ENCODE measurements at regions not wholly inside any gene's neighbourhood (a gene's known extent, or its start where the extent isn't known, plus 50 kb on each side); places are given as distances from the start of the nearest gene placed in this dataset.
A peak's percentile ranks its signal among the peaks of the same experiment; 100 is the strongest.

DNA sequence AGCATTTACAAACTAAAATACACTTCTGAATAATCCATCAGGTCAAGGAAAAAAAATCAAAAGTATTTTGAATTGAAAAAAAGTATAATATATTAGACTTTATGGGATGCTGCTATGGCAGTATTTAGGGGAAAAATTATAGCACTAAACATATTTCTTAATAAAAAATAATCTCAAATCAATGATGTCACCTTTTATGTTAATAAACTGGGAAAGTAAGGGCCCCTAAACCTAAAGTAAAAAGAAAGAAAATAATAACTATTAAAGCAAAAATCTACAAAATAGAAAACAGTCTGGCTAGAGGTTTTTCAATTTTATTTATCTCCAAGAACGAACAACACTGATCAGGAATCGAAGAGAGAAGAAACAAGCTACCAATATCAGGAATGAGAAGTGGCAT is 160.8 kb upstream of the PLXNA2 start:
- DNase-seq (ENCODE audit: extremely low read depth in 1 of 11, low read depth in 9 of 11, low spot score in 4 of 11) = no peak

DNA sequence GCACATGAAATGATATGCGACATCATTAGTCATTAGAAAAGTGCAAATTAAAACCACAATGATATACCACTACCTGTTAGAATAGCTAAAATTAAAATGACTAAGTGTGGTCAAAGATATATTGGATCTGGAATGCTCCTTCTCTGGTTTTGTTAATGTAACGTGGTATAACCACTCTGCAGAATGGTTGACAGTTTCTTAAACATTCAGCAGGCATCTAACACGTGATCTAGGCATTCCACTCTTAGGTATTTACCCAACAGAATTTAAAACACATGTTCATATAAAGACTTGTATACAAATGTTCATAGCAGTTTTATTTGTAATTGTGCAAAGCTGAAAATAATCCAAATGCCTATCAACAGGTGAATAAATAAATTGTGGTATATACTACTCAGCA is 165.0 kb upstream of the PLXNA2 start:
- DNase-seq (ENCODE audit: extremely low read depth in 1 of 11, low read depth in 9 of 11, low spot score in 4 of 11) = no peak

DNA sequence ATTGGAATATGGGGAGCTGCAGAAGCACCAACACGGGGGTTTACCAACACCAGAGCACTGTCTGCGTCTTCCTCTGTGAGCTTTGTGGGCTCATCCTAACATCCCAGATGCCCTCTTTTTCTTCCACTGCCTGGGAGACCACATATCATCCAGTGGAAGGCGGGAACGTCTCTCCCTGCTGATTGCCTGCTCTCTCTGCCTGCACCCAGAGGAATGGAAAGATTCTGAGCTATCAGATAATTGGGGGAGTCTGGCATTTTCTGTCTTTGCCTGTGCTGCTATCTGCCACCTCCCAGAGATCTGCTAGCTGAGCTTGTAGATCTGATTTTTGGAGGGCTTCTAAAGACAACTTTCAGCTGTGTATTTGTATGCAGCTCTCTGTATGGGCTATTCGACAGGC is 166.2 kb upstream of the PLXNA2 start:
- no peak for DNase-seq (ENCODE audit: extremely low read depth in 1 of 11, low read depth in 9 of 11, low spot score in 4 of 11)

DNA sequence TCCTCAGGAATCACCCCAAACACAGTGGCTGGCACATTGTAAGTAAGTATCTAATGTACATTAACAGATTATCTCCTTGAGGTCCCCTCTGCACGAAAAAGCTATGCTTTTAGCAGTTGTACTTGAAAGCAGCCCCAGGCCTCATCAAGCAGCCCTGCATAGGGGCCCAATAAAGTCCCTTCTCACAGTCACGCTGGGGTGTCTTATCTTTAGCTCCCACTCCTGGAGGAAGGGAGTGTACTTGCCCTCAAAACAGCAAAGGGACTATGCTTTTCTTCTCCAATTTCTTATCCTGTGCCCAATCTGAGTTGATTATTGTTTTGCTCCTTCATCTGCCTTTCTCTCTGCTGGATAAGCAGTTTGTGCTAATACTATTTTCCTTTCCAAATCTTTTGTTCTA is 168.8 kb upstream of the PLXNA2 start:
- no peak for DNase-seq (ENCODE audit: extremely low read depth in 1 of 11, low read depth in 9 of 11, low spot score in 4 of 11)

DNA sequence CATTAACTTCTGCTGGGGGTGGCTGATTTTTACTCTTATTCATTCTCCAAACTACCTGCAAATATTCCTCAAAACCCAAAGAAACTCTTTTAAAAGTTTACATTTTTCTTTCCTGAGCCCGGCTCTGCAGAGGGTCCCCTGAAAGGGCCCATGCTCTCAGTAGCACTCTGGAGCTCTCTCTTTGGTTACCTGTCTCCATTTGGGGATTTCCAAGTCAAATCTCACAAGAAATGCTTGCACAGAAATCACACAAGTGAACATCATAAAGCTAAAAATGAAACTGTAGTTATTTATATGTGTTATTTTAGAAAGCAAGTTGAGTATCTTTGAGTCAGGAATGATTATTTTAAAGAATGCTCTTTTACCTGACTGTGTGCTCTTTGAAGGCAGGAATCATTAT is 174.5 kb upstream of the PLXNA2 start:
- no peak for DNase-seq (ENCODE audit: extremely low read depth in 1 of 11, low read depth in 9 of 11, low spot score in 4 of 11)

DNA sequence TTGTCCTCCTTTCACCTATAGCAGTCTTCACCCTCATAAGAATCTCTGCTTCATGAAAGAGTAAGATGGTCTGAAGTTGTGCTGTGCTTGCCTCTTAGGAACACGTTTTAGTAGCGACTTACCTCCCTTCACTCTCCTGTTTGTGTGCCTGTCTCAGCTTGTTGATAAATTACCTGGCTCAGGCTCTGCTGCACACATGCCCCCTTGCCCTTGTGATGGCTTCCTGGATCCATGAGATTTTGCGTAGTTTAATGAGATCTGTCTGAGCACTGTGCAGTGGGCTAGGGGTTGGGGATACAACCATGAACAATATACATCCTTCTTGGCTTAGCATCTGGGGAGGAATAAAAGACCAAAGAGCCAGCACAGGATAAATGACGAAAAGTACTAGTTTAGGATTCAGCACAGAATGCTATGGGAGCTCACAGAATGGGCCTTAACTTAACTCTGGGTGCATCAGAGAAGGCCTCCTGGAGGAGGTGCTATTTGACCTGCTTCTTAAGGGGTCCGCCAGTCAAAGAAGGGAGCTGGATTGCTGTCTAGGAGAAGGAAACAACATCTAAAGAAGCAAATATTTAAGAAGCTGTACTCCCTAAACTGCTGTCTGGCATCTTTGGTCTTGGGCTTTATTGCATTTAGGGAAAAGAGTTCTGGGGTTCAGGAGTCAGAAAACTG is 175.7 kb upstream of the PLXNA2 start:
- no peak for DNase-seq (ENCODE audit: extremely low read depth in 1 of 11, low read depth in 9 of 11, low spot score in 4 of 11)

DNA sequence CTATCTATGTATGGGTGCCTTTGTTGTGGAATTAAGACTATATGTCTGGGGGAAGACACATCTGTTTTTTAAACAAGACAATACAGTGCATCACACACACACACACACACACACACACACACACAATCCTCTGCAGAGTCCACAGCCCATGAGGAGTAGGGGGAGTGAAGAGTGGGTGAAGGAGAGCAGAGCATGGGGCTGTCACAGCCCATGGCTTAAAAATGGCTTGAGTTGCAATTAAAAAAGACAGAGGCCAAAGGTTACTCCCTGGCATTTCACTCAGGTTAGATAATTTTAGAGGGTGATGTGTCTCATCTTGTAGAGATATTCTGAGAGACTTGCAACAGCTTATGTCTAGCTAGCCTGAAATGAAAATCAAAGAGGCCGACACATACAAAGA is 176.5 kb upstream of the PLXNA2 start:
- no peak for DNase-seq (ENCODE audit: extremely low read depth in 1 of 11, low read depth in 9 of 11, low spot score in 4 of 11)

DNA sequence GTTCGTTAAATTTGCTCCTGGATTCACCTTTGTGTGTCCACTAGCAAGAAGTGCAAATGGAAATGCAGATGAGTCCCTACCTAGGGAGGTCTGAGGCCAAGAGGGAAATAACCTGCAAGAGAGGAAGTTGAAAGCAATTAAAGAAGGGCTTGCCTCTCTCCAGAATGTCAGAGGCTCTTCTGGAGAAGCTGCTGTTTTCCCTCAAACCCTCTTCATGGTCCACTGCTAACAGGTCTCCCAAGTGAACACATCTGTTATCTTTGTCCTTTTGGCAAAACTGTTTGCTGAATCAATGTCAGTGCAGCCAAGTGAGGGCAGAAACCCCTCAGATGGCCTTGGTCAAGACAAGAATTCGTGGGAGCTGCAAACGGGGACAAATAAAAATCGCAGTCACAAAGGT is 177.3 kb upstream of the PLXNA2 start:
- no peak for DNase-seq (ENCODE audit: extremely low read depth in 1 of 11, low read depth in 9 of 11, low spot score in 4 of 11)

DNA sequence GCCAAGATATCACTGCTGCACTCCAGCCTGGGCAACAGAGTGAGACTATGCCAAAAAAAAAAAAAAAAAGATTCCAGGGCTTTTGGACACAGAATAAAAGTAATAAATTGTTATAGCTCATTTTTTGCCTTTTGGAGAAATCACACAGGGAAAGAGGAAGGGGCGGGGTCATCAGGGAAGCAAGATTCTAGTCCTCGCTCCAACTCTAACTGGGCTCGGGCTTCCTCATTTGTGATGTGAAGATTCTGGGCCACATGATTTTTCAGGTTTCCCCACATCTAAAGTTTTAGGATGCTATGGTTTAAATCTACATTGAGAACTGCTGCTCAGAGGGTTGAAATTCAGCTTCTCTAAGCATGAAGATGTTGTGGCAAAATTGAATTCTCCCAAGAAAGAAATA is 179.3 kb upstream of the PLXNA2 start:
- no peak for DNase-seq (ENCODE audit: extremely low read depth in 1 of 11, low read depth in 9 of 11, low spot score in 4 of 11)

DNA sequence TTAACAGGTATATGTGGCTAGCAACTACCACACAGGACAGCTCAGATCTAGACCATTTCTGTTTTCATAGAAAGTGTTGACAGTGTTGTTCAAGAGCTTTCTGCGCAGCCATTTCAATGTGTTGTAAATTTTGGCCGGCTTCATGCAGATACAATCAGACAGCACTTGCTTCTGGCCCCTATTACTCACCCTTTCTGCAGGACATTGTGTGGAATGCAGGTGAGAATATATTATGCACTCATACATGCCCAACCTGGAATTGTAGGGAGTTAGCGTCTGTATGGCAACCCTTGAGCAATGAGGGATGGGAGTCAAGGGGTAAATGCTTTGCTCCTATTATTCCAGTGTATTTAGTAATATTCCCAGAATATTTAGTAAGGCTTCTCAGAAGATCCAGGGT is 180.9 kb upstream of the PLXNA2 start:
- DNase-seq (ENCODE audit: extremely low read depth in 1 of 11, low read depth in 9 of 11, low spot score in 4 of 11) = no peak

DNA sequence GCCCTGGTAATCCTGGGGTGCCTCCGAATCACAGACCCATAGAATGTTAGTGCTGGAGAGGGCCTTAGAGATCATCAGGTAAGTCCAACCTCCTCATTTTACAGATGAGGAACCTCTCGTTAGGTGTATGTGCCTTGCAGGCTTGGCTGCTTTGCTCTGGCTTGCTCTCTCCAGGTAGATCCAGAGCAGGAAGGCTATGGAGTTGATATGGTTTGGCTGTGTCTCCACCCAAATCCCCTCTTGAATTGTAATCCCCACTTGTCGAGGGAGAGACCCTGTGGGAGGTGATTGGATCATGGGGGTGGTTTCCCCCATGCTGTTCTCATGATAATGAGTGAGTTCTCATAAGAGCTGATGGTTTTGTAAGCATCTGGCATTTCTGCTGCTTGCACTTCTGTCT is 186.0 kb upstream of the PLXNA2 start:
- no peak for DNase-seq (ENCODE audit: extremely low read depth in 1 of 11, low read depth in 9 of 11, low spot score in 4 of 11)

DNA sequence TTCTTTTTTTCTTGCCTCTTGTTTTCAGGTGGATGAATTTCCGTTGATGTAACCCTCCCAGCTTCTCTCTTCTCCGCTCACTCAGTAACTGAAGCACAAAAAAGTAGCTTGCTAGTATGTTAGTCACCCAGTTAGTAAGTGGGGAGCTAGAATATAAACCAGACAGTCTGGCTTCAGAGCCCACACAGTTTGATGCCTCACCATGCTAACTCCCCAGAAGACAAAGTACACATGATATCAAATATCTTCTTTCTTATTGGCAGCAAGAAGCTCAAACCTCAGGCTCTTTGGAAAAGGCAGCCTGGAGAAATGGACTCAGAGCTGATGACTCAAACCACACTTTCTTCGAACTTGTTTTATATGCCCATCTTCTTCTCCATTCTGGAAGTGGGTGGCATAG is 187.5 kb upstream of the PLXNA2 start:
- DNase-seq (ENCODE audit: extremely low read depth in 1 of 11, low read depth in 9 of 11, low spot score in 4 of 11) = no peak

DNA sequence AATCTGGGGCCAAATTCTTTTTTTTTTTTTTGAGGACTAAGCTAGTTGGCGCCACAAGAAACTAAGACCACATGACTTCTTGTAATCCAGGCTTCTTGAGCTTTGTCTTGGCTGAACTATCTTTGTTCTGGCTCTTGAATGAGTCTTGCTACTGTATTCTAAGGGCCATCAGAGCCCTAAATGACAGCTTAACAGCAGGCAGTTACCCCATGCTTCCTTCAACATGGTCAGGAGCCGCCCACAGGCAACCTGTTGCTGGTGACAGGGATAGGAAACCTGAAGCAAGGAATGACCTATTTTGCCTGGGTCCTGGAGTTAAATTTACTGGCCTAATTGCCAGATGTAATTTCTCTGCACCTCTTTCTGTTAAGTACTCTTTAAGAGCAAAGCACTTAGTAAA is 188.2 kb upstream of the PLXNA2 start:
- no peak for DNase-seq (ENCODE audit: extremely low read depth in 1 of 11, low read depth in 9 of 11, low spot score in 4 of 11)

DNA sequence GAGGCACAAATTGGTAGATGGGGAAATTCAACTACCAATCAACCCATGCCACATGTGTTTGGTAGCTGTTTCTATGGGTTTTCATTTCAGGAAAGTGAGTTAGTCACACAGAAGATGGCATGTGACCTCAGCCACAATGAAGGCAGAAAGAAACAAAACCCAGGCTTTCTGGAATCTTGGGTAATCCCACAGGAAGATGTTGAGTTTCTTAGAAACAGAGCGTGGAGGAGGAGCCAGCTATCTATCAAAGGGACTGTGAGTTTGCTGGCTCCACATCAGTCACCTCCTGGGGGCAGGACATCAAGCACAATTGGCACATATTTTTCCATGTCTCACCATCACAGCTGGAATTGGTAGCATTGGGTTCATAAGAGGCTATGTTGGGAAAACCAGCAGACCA is 188.9 kb upstream of the PLXNA2 start:
- DNase-seq (ENCODE audit: extremely low read depth in 1 of 11, low read depth in 9 of 11, low spot score in 4 of 11) = no peak

DNA sequence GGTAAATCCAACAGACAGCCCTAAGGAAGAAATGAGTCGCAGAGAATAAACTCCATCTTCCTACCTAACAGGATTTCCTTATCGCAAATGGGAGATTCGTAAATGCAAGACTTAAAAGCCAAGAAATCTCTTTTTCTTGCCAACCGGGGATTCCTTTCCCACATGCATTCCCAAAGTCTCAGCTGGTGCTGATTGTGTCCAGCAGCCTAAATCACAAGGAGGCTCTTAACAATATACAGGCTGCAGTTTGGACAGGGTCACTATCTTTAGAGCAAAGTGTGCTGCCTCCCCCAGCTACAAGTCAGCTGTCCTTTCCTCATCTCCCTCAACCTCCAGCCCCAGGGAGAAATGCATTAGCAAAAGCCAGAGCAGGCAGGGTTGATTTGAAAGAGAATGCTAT is 189.8 kb upstream of the PLXNA2 start:
- no peak for DNase-seq (ENCODE audit: extremely low read depth in 1 of 11, low read depth in 9 of 11, low spot score in 4 of 11)

DNA sequence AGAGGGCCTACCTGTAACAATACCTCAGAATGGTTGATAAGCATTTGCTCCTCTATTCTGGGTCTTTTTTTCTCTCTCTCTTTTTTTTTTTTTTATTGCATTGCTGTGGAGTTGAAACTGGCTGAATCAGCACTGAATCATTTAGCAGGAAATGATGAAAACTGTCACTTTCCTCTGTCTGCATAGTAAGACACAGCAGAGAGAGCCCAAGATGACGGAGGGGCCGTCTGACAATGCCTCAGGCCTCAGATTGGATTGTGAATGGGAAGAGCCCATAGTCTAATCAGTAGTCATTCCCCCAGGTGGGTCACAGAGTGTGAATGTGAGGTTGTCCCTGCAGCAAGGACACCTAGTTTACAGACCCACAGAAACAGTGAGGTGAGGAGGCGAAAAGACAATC is 193.2 kb upstream of the PLXNA2 start:
- no peak for DNase-seq (ENCODE audit: extremely low read depth in 1 of 11, low read depth in 9 of 11, low spot score in 4 of 11)

DNA sequence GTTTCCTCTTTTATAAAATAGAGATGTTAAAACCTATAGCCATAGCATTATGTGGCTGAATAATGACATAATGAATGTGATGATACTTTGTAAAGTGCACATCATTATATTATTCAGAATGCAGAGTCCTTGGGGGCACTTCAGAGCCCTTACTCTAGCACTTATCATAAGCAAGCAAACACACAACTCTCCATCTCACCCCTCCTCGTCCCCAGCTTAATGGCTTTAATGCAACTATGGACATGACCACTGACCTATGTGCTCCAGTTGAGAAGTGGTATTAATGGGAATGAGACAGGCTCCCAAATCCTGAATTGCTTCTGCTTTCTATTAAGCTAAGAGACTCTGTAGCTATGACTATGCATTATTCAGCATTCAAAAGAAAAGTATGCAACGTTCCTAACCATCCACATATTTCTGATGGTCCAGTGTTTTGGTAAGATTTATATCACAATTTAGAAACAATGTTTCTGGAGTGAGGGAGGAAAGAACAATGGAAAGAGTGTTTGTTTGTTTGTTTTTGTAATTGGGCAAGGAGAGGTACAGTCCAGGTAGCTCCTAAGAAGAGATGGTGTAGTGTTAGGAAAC is 194.0 kb upstream of the PLXNA2 start:
- DNase-seq (ENCODE audit: extremely low read depth in 1 of 11, low read depth in 9 of 11, low spot score in 4 of 11) = no peak

DNA sequence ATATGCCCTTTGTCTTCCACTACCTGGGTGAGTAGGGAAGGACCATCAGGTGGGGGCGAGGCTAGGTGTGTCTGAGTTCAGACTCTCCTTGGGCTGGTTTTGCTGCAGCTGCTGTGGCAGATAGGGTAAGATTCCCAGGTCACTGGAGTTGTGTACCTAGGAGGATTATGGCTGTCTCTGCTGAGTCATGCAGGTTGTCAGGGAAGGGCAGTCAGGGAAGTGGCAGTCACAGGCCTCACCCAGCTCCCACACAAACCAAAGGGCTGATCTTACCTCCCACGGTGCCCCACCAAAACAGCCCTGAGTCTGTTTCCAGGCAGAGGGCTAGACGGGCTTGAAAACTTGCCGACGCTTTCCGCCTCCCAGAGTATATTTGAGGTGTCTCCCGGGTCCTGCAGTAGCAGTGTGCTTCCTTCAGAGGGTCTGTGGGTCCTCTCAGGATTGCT is 201.6 kb upstream of the PLXNA2 start:
- no peak for DNase-seq (ENCODE audit: extremely low read depth in 1 of 11, low read depth in 9 of 11, low spot score in 4 of 11)

DNA sequence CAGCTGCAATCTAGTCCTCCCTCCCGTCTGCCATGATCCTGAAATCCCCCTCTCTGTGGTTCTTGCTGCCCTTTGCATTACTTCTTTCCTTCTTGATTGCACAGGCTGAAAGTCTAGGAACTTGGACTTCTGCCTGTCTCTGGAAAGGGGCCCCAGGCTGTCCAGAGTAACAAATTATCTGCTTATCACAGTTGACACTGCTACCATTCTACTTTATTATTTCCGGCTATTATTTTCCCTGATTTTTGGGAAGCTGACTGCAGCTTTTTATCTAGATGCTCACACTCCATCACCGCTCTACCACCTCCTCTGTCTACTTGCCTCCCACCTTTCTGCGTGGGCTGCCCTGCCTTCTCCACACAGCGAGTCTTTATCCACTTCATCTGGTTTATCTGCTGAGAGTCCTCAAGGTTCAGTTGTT is 202.1 kb upstream of the PLXNA2 start:
- peak in 9 of 11 donors; percentile 6 to 39 (median 22) for DNase-seq (ENCODE audit: extremely low read depth in 1 of 11, low read depth in 9 of 11, low spot score in 4 of 11)

DNA sequence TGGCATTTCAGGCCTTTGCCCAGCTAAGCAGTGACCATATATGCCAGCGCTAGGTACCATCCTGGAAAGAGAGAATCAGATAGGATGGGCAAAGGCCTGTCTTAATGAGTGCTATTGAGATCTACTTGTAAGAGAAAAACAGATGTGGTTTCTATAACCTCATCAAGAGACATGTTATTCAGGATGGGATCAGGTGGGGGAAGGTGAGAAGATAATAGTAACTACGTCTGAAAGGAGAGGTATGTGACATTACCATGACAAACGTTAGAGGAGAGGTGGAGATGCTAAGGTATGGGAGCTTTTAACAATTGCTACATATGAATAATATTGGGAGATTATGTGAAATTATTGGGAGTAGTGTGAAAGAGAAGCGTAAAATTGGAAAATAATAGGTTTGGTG is 204.2 kb upstream of the PLXNA2 start:
- no peak for DNase-seq (ENCODE audit: extremely low read depth in 1 of 11, low read depth in 9 of 11, low spot score in 4 of 11)

DNA sequence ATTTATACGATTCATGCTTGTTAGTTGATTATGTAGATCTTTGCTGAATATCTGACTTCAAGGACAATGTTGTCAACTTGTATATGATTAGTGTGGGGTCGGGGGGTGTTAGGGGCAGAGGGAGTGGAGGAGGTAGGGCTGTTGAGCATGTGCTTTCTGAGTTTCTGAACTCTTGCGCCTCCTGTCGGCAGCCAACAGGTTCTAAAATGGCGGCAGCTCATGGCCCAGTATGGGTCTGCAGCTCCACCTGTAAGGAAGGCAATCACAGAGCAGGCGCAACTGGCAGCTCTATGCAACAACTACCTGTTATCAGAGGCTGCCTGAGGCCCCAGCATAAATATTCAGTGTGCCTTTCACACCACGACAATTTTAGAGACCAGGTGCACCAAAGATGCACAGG is 205.8 kb upstream of the PLXNA2 start:
- no peak for DNase-seq (ENCODE audit: extremely low read depth in 1 of 11, low read depth in 9 of 11, low spot score in 4 of 11)
